H9 (cell line): ENCODE measurements at regions not wholly inside any gene's neighbourhood (a gene's known extent, or its start where the extent isn't known, plus 50 kb on each side); places are given as distances from the start of the nearest gene placed in this dataset.

Source experiments
- DNase-seq: peaks from one replicate; pipeline ENCODE4 v3.0.0-alpha.2; 2017
- H2AFZ ChIP-seq: one replicate; pipeline ENCODE4 v1.6.1; 2013; ENCODE audit warnings: mild to moderate bottlenecking, low read length, control low read depth, moderate library complexity
- H2AK5ac ChIP-seq: 2 replicates; pipeline ENCODE4 v1.6.1; 2013; ENCODE audit warnings: low read length, control low read depth, mixed read lengths; ENCODE audit not compliant: insufficient read length
- H2BK120ac ChIP-seq: one replicate; pipeline ENCODE4 v1.6.1; 2013; ENCODE audit warnings: low read depth, mild to moderate bottlenecking, low read length, control low read depth, inconsistent platforms; ENCODE audit not compliant: poor library complexity, severe bottlenecking
- H2BK12ac ChIP-seq: 2 replicates; pipeline ENCODE4 v1.6.1; 2013; ENCODE audit warnings: low read length, control low read depth, mixed read lengths, low read depth; ENCODE audit not compliant: insufficient read length
- H2BK15ac ChIP-seq: 2 replicates; pipeline ENCODE4 v1.6.1; 2013; ENCODE audit warnings: low read depth, low read length, control low read depth
- H2BK20ac ChIP-seq: one replicate; pipeline ENCODE4 v1.6.1; 2013; ENCODE audit warnings: low read depth, mild to moderate bottlenecking, low read length, control low read depth, inconsistent platforms; ENCODE audit not compliant: poor library complexity, severe bottlenecking
- H2BK5ac ChIP-seq: 2 replicates; pipeline ENCODE4 v1.6.1; 2013; ENCODE audit warnings: low read length, control low read depth, mixed read lengths; ENCODE audit not compliant: insufficient read length
- H3K14ac ChIP-seq: 2 replicates; pipeline ENCODE4 v1.6.1; 2013; ENCODE audit warnings: low read length, control low read depth; ENCODE audit not compliant: insufficient read depth
- H3K18ac ChIP-seq: 2 replicates; pipeline ENCODE4 v1.6.1; 2013; ENCODE audit warnings: low read depth, mild to moderate bottlenecking, mixed read lengths, low read length, control low read depth; ENCODE audit not compliant: insufficient read length
- H3K23ac ChIP-seq: 2 replicates; pipeline ENCODE4 v1.6.1; 2013; ENCODE audit warnings: low read length, control low read depth, mixed read lengths, low read depth; ENCODE audit not compliant: insufficient read length
- H3K23me2 ChIP-seq: 2 replicates; pipeline ENCODE4 v1.6.1; 2013; ENCODE audit warnings: low read depth, mild to moderate bottlenecking, mixed read lengths, low read length, control low read depth; ENCODE audit not compliant: insufficient read length, poor library complexity, severe bottlenecking
- H3K27ac ChIP-seq: 2 replicates; pipeline ENCODE4 v1.5.1; 2013; ENCODE audit warnings: low read length, control low read depth, mixed read lengths, low read depth; ENCODE audit not compliant: insufficient read length
- H3K27me3 ChIP-seq: 2 replicates; pipeline ENCODE4 v1.6.1; 2013; ENCODE audit warnings: low read length, control low read depth, inconsistent platforms; ENCODE audit not compliant: insufficient read depth
- H3K4ac ChIP-seq: 2 replicates; pipeline ENCODE4 v1.6.1; 2013; ENCODE audit warnings: low read depth, mild to moderate bottlenecking, control low read depth, inconsistent platforms, low read length, moderate library complexity
- H3K4me1 ChIP-seq: 2 replicates; pipeline ENCODE4 v1.6.1; 2013; ENCODE audit warnings: low read length, control low read depth, inconsistent platforms; ENCODE audit not compliant: insufficient read depth
- H3K4me2 ChIP-seq: 2 replicates; pipeline ENCODE4 v1.6.1; 2013; ENCODE audit warnings: low read length, control low read depth, mixed read lengths; ENCODE audit not compliant: insufficient read length, insufficient read depth
- H3K56ac ChIP-seq: 2 replicates; pipeline ENCODE4 v1.6.1; 2013; ENCODE audit warnings: low read depth, mild to moderate bottlenecking, mixed read lengths, low read length, control low read depth; ENCODE audit not compliant: insufficient read length
- H3K79me1 ChIP-seq: 2 replicates; pipeline ENCODE4 v1.6.1; 2013; ENCODE audit warnings: low read depth, mild to moderate bottlenecking, moderate library complexity, low read length, control low read depth, inconsistent platforms; ENCODE audit not compliant: insufficient read depth, poor library complexity, severe bottlenecking
- H3K79me2 ChIP-seq: 2 replicates; pipeline ENCODE4 v1.6.1; 2013; ENCODE audit warnings: low read length, control low read depth, inconsistent platforms; ENCODE audit not compliant: insufficient read depth
- H3K9ac ChIP-seq: 2 replicates; pipeline ENCODE4 v1.6.1; 2013; ENCODE audit warnings: low read length, control low read depth, mixed read lengths; ENCODE audit not compliant: insufficient read length; ENCODE audit errors: extremely low read depth
- H3K9me3 ChIP-seq: one replicate; pipeline ENCODE4 v1.6.1; 2013; ENCODE audit warnings: low read depth, low read length, inconsistent platforms; ENCODE audit not compliant: control insufficient read depth
- H3T11ph ChIP-seq: one replicate; pipeline ENCODE4 v1.6.1; 2013; ENCODE audit warnings: mild to moderate bottlenecking, low read length, control low read depth, inconsistent platforms
- H4K20me1 ChIP-seq: one replicate; pipeline ENCODE4 v1.6.1; 2013; ENCODE audit not compliant: control insufficient read depth, insufficient read length, insufficient read depth
- H4K5ac ChIP-seq: 2 replicates; pipeline ENCODE4 v1.6.1; 2013; ENCODE audit warnings: low read depth, mild to moderate bottlenecking, mixed read lengths, low read length, control low read depth; ENCODE audit not compliant: insufficient read length
- H4K8ac ChIP-seq: replicated peaks from 2 replicates; pipeline ENCODE4 v1.6.1; 2013; ENCODE audit warnings: low read length, control low read depth, mixed read lengths, low read depth; ENCODE audit not compliant: insufficient read length
- H4K91ac ChIP-seq: 2 replicates; pipeline ENCODE4 v1.6.1; 2013; ENCODE audit warnings: low read depth, mild to moderate bottlenecking, moderate library complexity, mixed read lengths, low read length, control low read depth; ENCODE audit not compliant: insufficient read length
- H3K27ac Mint-ChIP-seq, 3 experiments: 2 replicates in 2 of 3; 3 replicates in 1 of 3; pipeline ENCODE4 v1.8.0; 2020 to 2021; ENCODE audit warnings: mixed read lengths in 3 of 3, mild to moderate bottlenecking in 1 of 3, moderate library complexity in 1 of 3
- H3K27me3 Mint-ChIP-seq: 2 replicates; pipeline ENCODE4 v1.8.0; 2021; ENCODE audit warnings: low read depth, mild to moderate bottlenecking, moderate library complexity, mixed read lengths
- H3K36me3 Mint-ChIP-seq, 3 experiments: 2 replicates in 2 of 3; 3 replicates in 1 of 3; pipeline ENCODE4 v1.8.0; 2020 to 2021; ENCODE audit warnings: low read depth in 3 of 3, mixed read lengths in 3 of 3; ENCODE audit not compliant: insufficient read depth in 1 of 3
- H3K4me1 Mint-ChIP-seq, 2 experiments: 2 replicates each; pipeline ENCODE4 v1.8.0; 2020; ENCODE audit warnings: mixed read lengths in 2 of 2
- H3K4me3 Mint-ChIP-seq, 2 experiments: 2 replicates in 1 of 2; 3 replicates in 1 of 2; pipeline ENCODE4 v1.8.0; 2020 to 2021; ENCODE audit warnings: mild to moderate bottlenecking in 2 of 2, mixed read lengths in 2 of 2, moderate library complexity in 1 of 2
- H3K9me3 Mint-ChIP-seq, 2 experiments: 2 replicates in 1 of 2; 3 replicates in 1 of 2; pipeline ENCODE4 v1.8.0; 2020; ENCODE audit warnings: mild to moderate bottlenecking in 2 of 2, mixed read lengths in 2 of 2, moderate library complexity in 1 of 2
- WGBS: extraction: QIAGEN DNeasy Blood & Tissue Kit; methylation state at CpG from one replicate; pipeline ENCODE4 v1.1.7; 2013; ENCODE audit warnings: missing lambda C conversion rate, low lambda C conversion rate, mixed read lengths; ENCODE audit not compliant: insufficient read length; ENCODE audit errors: extremely low coverage; 5-methylcytosine and 5-hydroxymethylcytosine counted together
- TF ChIP-seq, protein P1 (sequence below): fragments of 200-600 bp; sonication (generic); conservative IDR thresholded peaks from 3 replicates; pipeline ENCODE4 v1.8.0; 2021; ENCODE audit warnings: antibody characterized with exemption, mild to moderate bottlenecking

DNA sequence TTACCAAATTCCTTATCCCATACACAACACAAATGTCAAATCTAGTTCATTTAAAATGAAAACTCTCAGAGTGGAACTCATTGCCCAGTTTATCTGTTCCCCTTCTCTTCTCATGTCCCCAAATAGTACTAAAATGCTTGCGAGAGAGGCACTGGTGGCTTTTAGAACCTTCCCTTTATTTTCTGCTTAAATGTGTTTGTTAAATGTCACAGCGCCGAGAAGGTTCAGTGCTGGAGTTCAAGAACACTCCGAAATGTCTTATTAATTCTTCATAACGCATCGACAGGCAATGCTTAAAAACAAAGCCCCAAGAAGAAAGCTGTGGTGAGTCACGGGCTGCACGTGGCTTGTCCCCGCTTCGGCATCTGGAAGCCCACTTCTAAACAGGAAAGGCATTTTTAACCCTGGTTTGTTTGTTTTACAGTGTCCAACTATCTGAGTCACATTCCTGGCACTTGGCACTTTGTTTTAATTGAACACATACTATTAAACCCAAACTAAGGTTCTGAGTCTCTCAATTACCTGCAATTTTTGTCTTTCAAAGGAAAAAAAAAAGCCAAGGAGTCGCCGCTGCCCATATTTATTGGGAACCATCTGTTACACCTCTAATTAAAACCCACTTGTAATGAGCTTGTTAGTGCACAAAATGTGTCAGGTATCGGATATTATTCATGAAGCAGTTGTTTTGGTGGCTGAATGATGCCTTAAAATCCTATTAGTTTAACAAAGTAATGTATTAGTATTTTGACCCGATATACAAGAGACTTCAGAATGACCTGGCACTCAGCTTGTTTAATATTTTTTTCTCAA, 49.9 kb upstream of the MGMT start:
- Histone ChIP-seq H3K27me3 (no peaks in the 10 kb centered on the region), H3K4me2 (no peak overlapping the region), H4K20me1 (no peaks in the 10 kb centered on the region), H3K23ac (no peak overlapping the region), H2BK120ac (no peak overlapping the region), H2AFZ (no peak overlapping the region), H3K27ac (no peak overlapping the region), H3K23me2 (no peaks in the 10 kb centered on the region), H4K8ac (no peak overlapping the region), H3K9ac (no peak overlapping the region), H3T11ph (no peak overlapping the region), H3K4ac (no peak overlapping the region), H2BK20ac (no peak overlapping the region), H2BK5ac (no peak overlapping the region), H3K9me3 (no peaks in the 10 kb centered on the region), H3K18ac (no peak overlapping the region), H3K56ac (no peak overlapping the region), H3K79me2 (no peaks in the 10 kb centered on the region), H2BK15ac (no peak overlapping the region), H3K79me1 (no peaks in the 10 kb centered on the region), H2AK5ac (no peak overlapping the region), H3K4me1 (no peaks in the 10 kb centered on the region), H3K14ac (no peak overlapping the region), H4K5ac (no peak overlapping the region), H2BK12ac (no peak overlapping the region), H4K91ac (no peak overlapping the region)
- peak overlapping the region in 1 of 3 experiments; percentile 33; a peak in 1 of 7 replicates for H3K27ac Mint-ChIP-seq
- H3K4me3 Mint-ChIP-seq, result no peak overlapping the region
- peaks cover 0 to 2% of the 10 kb centered on the region in 2 experiments; a peak in 1 of 4 replicates for H3K4me1 Mint-ChIP-seq
- no peak for DNase-seq
- H3K36me3 Mint-ChIP-seq, result no peaks in the 10 kb centered on the region
- no peaks in the 10 kb centered on the region for H3K27me3 Mint-ChIP-seq
- WGBS, result no CpG with 5 or more reads among the region's 14 CpGs
- no peaks in the 10 kb centered on the region for H3K9me3 Mint-ChIP-seq
- TF ChIP-seq, protein P1, sequence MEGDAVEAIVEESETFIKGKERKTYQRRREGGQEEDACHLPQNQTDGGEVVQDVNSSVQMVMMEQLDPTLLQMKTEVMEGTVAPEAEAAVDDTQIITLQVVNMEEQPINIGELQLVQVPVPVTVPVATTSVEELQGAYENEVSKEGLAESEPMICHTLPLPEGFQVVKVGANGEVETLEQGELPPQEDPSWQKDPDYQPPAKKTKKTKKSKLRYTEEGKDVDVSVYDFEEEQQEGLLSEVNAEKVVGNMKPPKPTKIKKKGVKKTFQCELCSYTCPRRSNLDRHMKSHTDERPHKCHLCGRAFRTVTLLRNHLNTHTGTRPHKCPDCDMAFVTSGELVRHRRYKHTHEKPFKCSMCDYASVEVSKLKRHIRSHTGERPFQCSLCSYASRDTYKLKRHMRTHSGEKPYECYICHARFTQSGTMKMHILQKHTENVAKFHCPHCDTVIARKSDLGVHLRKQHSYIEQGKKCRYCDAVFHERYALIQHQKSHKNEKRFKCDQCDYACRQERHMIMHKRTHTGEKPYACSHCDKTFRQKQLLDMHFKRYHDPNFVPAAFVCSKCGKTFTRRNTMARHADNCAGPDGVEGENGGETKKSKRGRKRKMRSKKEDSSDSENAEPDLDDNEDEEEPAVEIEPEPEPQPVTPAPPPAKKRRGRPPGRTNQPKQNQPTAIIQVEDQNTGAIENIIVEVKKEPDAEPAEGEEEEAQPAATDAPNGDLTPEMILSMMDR, result no peak
